Ishikawa (cell line): ENCODE measurements at regions not wholly inside any gene's neighbourhood (a gene's known extent, or its start where the extent isn't known, plus 50 kb on each side); places are given as distances from the start of the nearest gene placed in this dataset.

Source experiments
- CEBPB ChIP-seq: IDR thresholded peaks from 2 replicates; pipeline ENCODE4 v1.6.1; 2012
- CREB1 ChIP-seq: IDR thresholded peaks from 2 replicates; pipeline ENCODE4 v1.6.1; 2012; ENCODE audit warnings: low read depth
- EGR1 ChIP-seq: IDR thresholded peaks from 2 replicates; pipeline ENCODE4 v1.6.1; 2012
- EP300 ChIP-seq: IDR thresholded peaks from 2 replicates; pipeline ENCODE4 v1.6.1; 2012; ENCODE audit warnings: borderline replicate concordance
- NFIC ChIP-seq: IDR thresholded peaks from 2 replicates; pipeline ENCODE4 v1.6.1; 2012
- RAD21 ChIP-seq: IDR thresholded peaks from 2 replicates; pipeline ENCODE4 v1.6.1; 2012; ENCODE audit warnings: low read depth
- TAF1 ChIP-seq: IDR thresholded peaks from 2 replicates; pipeline ENCODE4 v1.6.1; 2012; ENCODE audit warnings: low read depth, mild to moderate bottlenecking
- TCF12 ChIP-seq: IDR thresholded peaks from 2 replicates; pipeline ENCODE4 v1.6.1; 2012; ENCODE audit warnings: low read depth
- TEAD4 ChIP-seq: IDR thresholded peaks from 2 replicates; pipeline ENCODE4 v1.6.1; 2012
- TF ChIP-seq, protein P1 (sequence below): IDR thresholded peaks from 2 replicates; pipeline ENCODE4 v1.6.1; 2012
- TF ChIP-seq, protein P2 (sequence below): IDR thresholded peaks from 2 replicates; pipeline ENCODE4 v1.6.1; 2012; ENCODE audit warnings: low read depth, mild to moderate bottlenecking

DNA sequence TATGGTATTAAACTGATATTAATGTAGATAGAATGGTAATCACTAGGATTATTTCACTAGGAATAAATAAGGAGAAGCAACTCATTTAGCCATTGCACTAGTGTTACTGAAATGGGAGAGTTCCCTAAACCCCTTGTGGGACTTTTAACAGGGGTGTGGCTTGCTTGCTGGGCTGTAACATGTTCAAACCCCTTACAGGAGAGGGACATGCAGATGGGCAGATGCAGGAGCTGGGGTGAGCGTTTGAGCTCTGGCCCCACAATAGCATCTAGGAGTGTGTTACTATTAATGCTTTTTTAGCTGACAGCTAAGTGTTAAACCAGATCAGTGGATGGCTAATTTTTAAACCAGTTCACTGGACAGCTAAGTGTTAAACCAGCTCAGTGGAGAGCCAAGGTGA lies 89.3 kb upstream of the ST8SIA4 start:
- TF ChIP-seq CREB1, result no peak
- no peak for TF ChIP-seq EGR1
- TF ChIP-seq, protein P1, sequence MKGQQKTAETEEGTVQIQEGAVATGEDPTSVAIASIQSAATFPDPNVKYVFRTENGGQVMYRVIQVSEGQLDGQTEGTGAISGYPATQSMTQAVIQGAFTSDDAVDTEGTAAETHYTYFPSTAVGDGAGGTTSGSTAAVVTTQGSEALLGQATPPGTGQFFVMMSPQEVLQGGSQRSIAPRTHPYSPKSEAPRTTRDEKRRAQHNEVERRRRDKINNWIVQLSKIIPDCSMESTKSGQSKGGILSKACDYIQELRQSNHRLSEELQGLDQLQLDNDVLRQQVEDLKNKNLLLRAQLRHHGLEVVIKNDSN, result no peak
- TF ChIP-seq, protein P2, sequence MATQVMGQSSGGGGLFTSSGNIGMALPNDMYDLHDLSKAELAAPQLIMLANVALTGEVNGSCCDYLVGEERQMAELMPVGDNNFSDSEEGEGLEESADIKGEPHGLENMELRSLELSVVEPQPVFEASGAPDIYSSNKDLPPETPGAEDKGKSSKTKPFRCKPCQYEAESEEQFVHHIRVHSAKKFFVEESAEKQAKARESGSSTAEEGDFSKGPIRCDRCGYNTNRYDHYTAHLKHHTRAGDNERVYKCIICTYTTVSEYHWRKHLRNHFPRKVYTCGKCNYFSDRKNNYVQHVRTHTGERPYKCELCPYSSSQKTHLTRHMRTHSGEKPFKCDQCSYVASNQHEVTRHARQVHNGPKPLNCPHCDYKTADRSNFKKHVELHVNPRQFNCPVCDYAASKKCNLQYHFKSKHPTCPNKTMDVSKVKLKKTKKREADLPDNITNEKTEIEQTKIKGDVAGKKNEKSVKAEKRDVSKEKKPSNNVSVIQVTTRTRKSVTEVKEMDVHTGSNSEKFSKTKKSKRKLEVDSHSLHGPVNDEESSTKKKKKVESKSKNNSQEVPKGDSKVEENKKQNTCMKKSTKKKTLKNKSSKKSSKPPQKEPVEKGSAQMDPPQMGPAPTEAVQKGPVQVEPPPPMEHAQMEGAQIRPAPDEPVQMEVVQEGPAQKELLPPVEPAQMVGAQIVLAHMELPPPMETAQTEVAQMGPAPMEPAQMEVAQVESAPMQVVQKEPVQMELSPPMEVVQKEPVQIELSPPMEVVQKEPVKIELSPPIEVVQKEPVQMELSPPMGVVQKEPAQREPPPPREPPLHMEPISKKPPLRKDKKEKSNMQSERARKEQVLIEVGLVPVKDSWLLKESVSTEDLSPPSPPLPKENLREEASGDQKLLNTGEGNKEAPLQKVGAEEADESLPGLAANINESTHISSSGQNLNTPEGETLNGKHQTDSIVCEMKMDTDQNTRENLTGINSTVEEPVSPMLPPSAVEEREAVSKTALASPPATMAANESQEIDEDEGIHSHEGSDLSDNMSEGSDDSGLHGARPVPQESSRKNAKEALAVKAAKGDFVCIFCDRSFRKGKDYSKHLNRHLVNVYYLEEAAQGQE, result no peak
- no peak for TF ChIP-seq TCF12
- no peak for TF ChIP-seq NFIC
- TF ChIP-seq TEAD4, result no peak
- no peak for TF ChIP-seq CEBPB
- no peak for TF ChIP-seq RAD21
- no peak for TF ChIP-seq TAF1
- TF ChIP-seq EP300, result no peak
